Activated B cell treated with CpG ODN at 0.5 μM for 24 hours (primary cell): ENCODE measurements at regions not wholly inside any gene's neighbourhood (a gene's known extent, or its start where the extent isn't known, plus 50 kb on each side); places are given as distances from the start of the nearest gene placed in this dataset.

Experiments used
- ATAC-seq: fragments of 200-7000 bp; cut with Tn5 transposase; one replicate; pipeline ENCODE4 v1.10.0; 2021; ENCODE audit warnings: low read depth, mild to moderate bottlenecking, moderate library complexity
- CTCF ChIA-PET: fragments of 350-600 bp; sonication (Branson Sonifier 250); formaldehyde crosslinking; loops from one replicate; lab custom pipeline; 2021; ENCODE audit warnings: antibody characterized with exemption; lab: Charles Lee
- POLR2A ChIA-PET: fragments of 350-600 bp; sonication (Branson Sonifier 250); formaldehyde crosslinking; loops from one replicate; lab custom pipeline; 2021; ENCODE audit warnings: antibody characterized with exemption; lab: Charles Lee
- DNase-seq: peaks from one replicate; pipeline ENCODE4 v3.0.0; 2022
- H3K27ac Mint-ChIP-seq: one replicate; pipeline ENCODE4 v1.8.0; 2020; ENCODE audit warnings: mixed read lengths
- H3K27me3 Mint-ChIP-seq: one replicate; pipeline ENCODE4 v1.8.0; 2021; ENCODE audit warnings: mixed read lengths
- H3K36me3 Mint-ChIP-seq: one replicate; pipeline ENCODE4 v1.8.0; 2021; ENCODE audit warnings: low read depth, mixed read lengths
- H3K4me1 Mint-ChIP-seq: one replicate; pipeline ENCODE4 v1.8.0; 2021; ENCODE audit warnings: mixed read lengths
- H3K4me3 Mint-ChIP-seq: one replicate; pipeline ENCODE4 v1.8.0; 2020; ENCODE audit warnings: mild to moderate bottlenecking, mixed read lengths
- H3K9me3 Mint-ChIP-seq: one replicate; pipeline ENCODE4 v1.8.0; 2020; ENCODE audit warnings: mixed read lengths
- intact Hi-C: fragments of 100-400 bp; cut with micrococcal nuclease; formaldehyde crosslinking; loops from one replicate; pipeline ENCODE4 v1.15.1; 2024
- TF ChIP-seq, protein P1 (sequence below): fragments of 200-600 bp; IDR thresholded peaks from one replicate; pipeline ENCODE4 v1.8.0; 2022; ENCODE audit warnings: antibody characterized with exemption, mild to moderate bottlenecking

- Mint-ChIP-seq H3K27ac (no peak overlapping the region), H3K36me3 (no peaks in the 10 kb centered on the region), H3K27me3 (peaks cover 2% of the 10 kb centered on the region), H3K9me3 (no peaks in the 10 kb centered on the region), H3K4me1 (peaks cover 2% of the 10 kb centered on the region), H3K4me3 (no peak overlapping the region)
- POLR2A ChIA-PET, result no interaction called here
- DNase-seq (no peak), ATAC-seq (no peak)
- CTCF ChIA-PET, result no interaction called here
- TF ChIP-seq, protein P1, sequence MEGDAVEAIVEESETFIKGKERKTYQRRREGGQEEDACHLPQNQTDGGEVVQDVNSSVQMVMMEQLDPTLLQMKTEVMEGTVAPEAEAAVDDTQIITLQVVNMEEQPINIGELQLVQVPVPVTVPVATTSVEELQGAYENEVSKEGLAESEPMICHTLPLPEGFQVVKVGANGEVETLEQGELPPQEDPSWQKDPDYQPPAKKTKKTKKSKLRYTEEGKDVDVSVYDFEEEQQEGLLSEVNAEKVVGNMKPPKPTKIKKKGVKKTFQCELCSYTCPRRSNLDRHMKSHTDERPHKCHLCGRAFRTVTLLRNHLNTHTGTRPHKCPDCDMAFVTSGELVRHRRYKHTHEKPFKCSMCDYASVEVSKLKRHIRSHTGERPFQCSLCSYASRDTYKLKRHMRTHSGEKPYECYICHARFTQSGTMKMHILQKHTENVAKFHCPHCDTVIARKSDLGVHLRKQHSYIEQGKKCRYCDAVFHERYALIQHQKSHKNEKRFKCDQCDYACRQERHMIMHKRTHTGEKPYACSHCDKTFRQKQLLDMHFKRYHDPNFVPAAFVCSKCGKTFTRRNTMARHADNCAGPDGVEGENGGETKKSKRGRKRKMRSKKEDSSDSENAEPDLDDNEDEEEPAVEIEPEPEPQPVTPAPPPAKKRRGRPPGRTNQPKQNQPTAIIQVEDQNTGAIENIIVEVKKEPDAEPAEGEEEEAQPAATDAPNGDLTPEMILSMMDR, result no peak
- intact Hi-C loops, result no loop called here
Measured at GRCh38 chr2:60067006-60067405, 486.4 kb downstream of the BCL11A start.

- intact Hi-C loops, result no loop called here
- CTCF ChIA-PET, result no interaction called here
Measured at GRCh38 chr2:60066096-60066839, 487.2 kb downstream of the BCL11A start.

DNA sequence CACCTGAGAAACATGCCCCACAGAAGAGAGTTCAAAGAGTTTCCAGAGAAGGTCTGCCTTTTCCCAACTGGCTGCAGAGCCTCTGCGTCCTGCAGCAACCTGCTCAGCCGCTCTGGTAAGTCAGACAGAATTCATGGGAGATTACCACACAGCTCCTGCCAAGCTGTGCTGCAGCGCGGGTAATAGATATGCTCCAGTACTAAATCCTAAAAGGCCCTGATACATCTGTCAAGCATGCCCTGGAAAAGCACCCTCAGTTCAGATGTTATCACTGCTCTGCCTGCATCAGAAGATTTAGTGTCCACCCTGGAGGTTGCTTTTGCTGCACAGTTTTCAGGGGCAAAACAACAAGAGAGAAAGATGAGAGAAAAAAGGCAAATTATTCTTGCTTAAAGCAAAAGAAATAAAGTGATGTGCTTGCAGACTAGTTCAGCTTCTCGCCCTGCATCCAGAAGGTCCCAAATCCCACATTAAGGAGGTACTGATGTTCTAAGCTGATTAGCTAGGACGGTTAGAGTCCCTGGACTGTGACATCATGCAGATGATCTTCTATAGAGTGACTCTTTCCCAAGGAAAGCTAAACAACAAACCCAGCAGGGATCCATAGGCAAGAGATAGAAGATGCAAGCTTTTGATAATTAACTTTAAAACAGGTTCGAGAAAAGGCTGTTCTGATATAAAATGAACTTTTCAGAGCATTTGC is 488.6 kb downstream of the BCL11A start:
- ATAC-seq, result no peak

More at GRCh38 chr2:60066096-60066839, 487.2 kb downstream of the BCL11A start:
- no peaks in the 10 kb centered on the region for H3K36me3 Mint-ChIP-seq
- TF ChIP-seq, protein P1, result no peak
- no peak overlapping the region for H3K27ac Mint-ChIP-seq
- H3K27me3 Mint-ChIP-seq, result peaks cover 2% of the 10 kb centered on the region
- H3K4me1 Mint-ChIP-seq, result peaks cover 2% of the 10 kb centered on the region
- DNase-seq (no peak), ATAC-seq (no peak)
- no peak overlapping the region for H3K4me3 Mint-ChIP-seq
- H3K9me3 Mint-ChIP-seq, result no peaks in the 10 kb centered on the region
- POLR2A ChIA-PET, result no interaction called here

DNA sequence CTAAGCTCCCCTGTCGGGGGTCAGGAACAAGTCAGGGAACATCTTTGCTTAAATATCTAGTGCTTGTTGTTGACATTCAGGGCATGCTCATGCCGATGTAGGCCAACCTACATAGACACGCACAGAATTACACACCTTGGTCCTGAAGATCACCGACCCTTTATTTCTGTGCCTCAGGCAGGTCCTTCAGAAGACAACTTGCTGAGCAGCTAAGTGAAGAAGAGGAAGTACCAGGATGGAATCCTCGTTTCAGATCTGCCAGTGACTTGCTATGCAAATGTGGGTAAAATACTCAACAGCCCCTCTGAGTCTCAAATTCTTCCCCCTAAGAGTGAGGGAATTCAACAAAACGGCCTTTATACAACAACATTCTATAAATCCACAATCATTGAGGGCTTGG is 494.7 kb downstream of the BCL11A start:
- Mint-ChIP-seq H3K36me3 (no peaks in the 10 kb centered on the region), H3K27ac (peak overlapping the region; percentile 61)
- intact Hi-C loops, result loop anchor here (2.0 to 5.0 kb wide), 2 partner anchors 294 to 492 kb away; no protein-coding TSS in a partner anchor

More for the DNA sequence above, 488.6 kb downstream of the BCL11A start:
- ChIA-PET CTCF (no interaction called here), POLR2A (no interaction called here)
- TF ChIP-seq, protein P1, result no peak
- Mint-ChIP-seq H3K4me3 (no peak overlapping the region), H3K4me1 (peaks cover 3% of the 10 kb centered on the region), H3K27ac (no peak overlapping the region), H3K27me3 (peaks cover 2% of the 10 kb centered on the region), H3K36me3 (no peaks in the 10 kb centered on the region), H3K9me3 (no peaks in the 10 kb centered on the region)
- DNase-seq, result no peak
- intact Hi-C loops, result no loop called here

More for the DNA sequence above, 494.7 kb downstream of the BCL11A start:
- no peaks in the 10 kb centered on the region for H3K9me3 Mint-ChIP-seq
- no peaks in the 10 kb centered on the region for H3K27me3 Mint-ChIP-seq
- TF ChIP-seq, protein P1, result no peak
- POLR2A ChIA-PET, result interaction anchor here (1.1 to 1.4 kb wide), 2 partner anchors 293 to 491 kb away, joined by 3 to 4 read pairs; no protein-coding TSS in a partner anchor
- H3K4me3 Mint-ChIP-seq, result peak overlapping the region; percentile 33
- DNase-seq, result peak; percentile 18
- CTCF ChIA-PET, result no interaction called here
- H3K4me1 Mint-ChIP-seq, result peaks cover 26% of the 10 kb centered on the region
- ATAC-seq, result peak; percentile 90
